ENCODE measurements at regions not wholly inside any gene's neighbourhood (a gene's known extent, or its start where the extent isn't known, plus 50 kb on each side); places are given as distances from the start of the nearest gene placed in this dataset.

GRCh38 chr3:139106013-139106932 is 61.6 kb upstream of the PRR23C start:
- no TSS peak for BruUV-seq (replicated peaks)
- no peaks in the 10 kb centered on the region for H3K9me3 ChIP-seq (ENCODE audit: low read depth, low read length, poor library complexity, severe bottlenecking)
- DNase-seq (ENCODE audit: low spot score): no peak
- no peaks in the 10 kb centered on the region for H3K36me3 ChIP-seq (ENCODE audit: insufficient read depth, low read length, poor library complexity, severe bottlenecking)
- intact Hi-C loops (cut with micrococcal nuclease; ENCODE audit: unreplicated experiment): no loop called here
- H3K27ac ChIP-seq (ENCODE audit: low read depth, low read length, poor library complexity, severe bottlenecking): no peak overlapping the region
- H3K27me3 ChIP-seq (replicated peaks; ENCODE audit: insufficient read depth, low read depth, low read length, poor library complexity): peaks cover 9% of the 10 kb centered on the region
- ChIA-PET CTCF (no interaction called here), POLR2A (ENCODE audit: low non-redundant PET) (no interaction called here)
- H3K4me1 ChIP-seq (ENCODE audit: insufficient read depth, low read length, poor library complexity, severe bottlenecking): no peaks in the 10 kb centered on the region
- TF ChIP-seq EZH2 (IDR thresholded peaks at IDR 0.05; ENCODE audit: borderline replicate concordance, low read depth, low read length, poor library complexity, severe bottlenecking) (no peak), CTCF (conservative IDR thresholded peaks at IDR 0.05; ENCODE audit: low read depth, low read length) (no peak)
- no peak overlapping the region for H3K4me3 ChIP-seq (ENCODE audit: low read depth, low read length, poor library complexity, severe bottlenecking)

GRCh38 chr3:139107424-139108252 is 62.9 kb upstream of the PRR23C start:
- POLR2A ChIA-PET (ENCODE audit: low non-redundant PET): no interaction called here
- no peak for DNase-seq (ENCODE audit: low spot score)
- Histone ChIP-seq H3K27ac (ENCODE audit: low read depth, low read length, poor library complexity, severe bottlenecking) (no peak overlapping the region), H3K27me3 (replicated peaks; ENCODE audit: insufficient read depth, low read depth, low read length, poor library complexity) (peaks cover 9% of the 10 kb centered on the region), H3K36me3 (ENCODE audit: insufficient read depth, low read length, poor library complexity, severe bottlenecking) (no peaks in the 10 kb centered on the region), H3K9me3 (ENCODE audit: low read depth, low read length, poor library complexity, severe bottlenecking) (no peaks in the 10 kb centered on the region), H3K4me3 (ENCODE audit: low read depth, low read length, poor library complexity, severe bottlenecking) (no peak overlapping the region), H3K4me1 (ENCODE audit: insufficient read depth, low read length, poor library complexity, severe bottlenecking) (no peaks in the 10 kb centered on the region)
- TF ChIP-seq CTCF (conservative IDR thresholded peaks at IDR 0.05; ENCODE audit: low read depth, low read length) (no peak), EZH2 (IDR thresholded peaks at IDR 0.05; ENCODE audit: borderline replicate concordance, low read depth, low read length, poor library complexity, severe bottlenecking) (no peak)
- BruUV-seq (replicated peaks): no TSS peak
- CTCF ChIA-PET: no interaction called here
- intact Hi-C loops (cut with micrococcal nuclease; ENCODE audit: unreplicated experiment): no loop called here

- Histone ChIP-seq H3K36me3 (ENCODE audit: insufficient read depth, low read length, poor library complexity, severe bottlenecking) (no peaks in the 10 kb centered on the region), H3K4me1 (ENCODE audit: insufficient read depth, low read length, poor library complexity, severe bottlenecking) (no peaks in the 10 kb centered on the region), H3K9me3 (ENCODE audit: low read depth, low read length, poor library complexity, severe bottlenecking) (no peaks in the 10 kb centered on the region), H3K27ac (ENCODE audit: low read depth, low read length, poor library complexity, severe bottlenecking) (no peak overlapping the region), H3K4me3 (ENCODE audit: low read depth, low read length, poor library complexity, severe bottlenecking) (no peak overlapping the region), H3K27me3 (replicated peaks; ENCODE audit: insufficient read depth, low read depth, low read length, poor library complexity) (peaks cover 9% of the 10 kb centered on the region)
- intact Hi-C loops (cut with micrococcal nuclease; ENCODE audit: unreplicated experiment): no loop called here
- no TSS peak for BruUV-seq (replicated peaks)
- CTCF ChIA-PET: no interaction called here
- no peak for TF ChIP-seq CTCF (conservative IDR thresholded peaks at IDR 0.05; ENCODE audit: low read depth, low read length)
- no peak for TF ChIP-seq EZH2 (IDR thresholded peaks at IDR 0.05; ENCODE audit: borderline replicate concordance, low read depth, low read length, poor library complexity, severe bottlenecking)
- POLR2A ChIA-PET (ENCODE audit: low non-redundant PET): no interaction called here
- no peak for DNase-seq (ENCODE audit: low spot score)
Observed at GRCh38 chr3:139108253-139108969, 63.7 kb upstream of the PRR23C start.

All from A673 (cell line).